Endothelial cell of umbilical vein (primary cell): ENCODE measurements at regions not wholly inside any gene's neighbourhood (a gene's known extent, or its start where the extent isn't known, plus 50 kb on each side); places are given as distances from the start of the nearest gene placed in this dataset.

ENCODE experiments used
- CTCF ChIP-seq, 2 donors: IDR thresholded peaks; 1 replicate in 1 of 2; 2 replicates in 1 of 2; pipeline ENCODE4 v1.5.1; 2011; ENCODE audit warnings: low read length in 2 of 2, mild to moderate bottlenecking in 2 of 2, moderate library complexity in 2 of 2, control low read depth in 1 of 2, inconsistent platforms in 1 of 2, low read depth in 1 of 2; ENCODE audit not compliant: insufficient read depth in 1 of 2; ENCODE audit errors: extremely low read depth in 1 of 2
- FOS ChIP-seq: IDR thresholded peaks from 2 replicates; pipeline ENCODE4 v1.6.1; 2011; ENCODE audit warnings: mild to moderate bottlenecking, low read length, moderate library complexity, borderline replicate concordance; ENCODE audit not compliant: insufficient read depth
- MYC ChIP-seq: IDR thresholded peaks from one replicate; pipeline ENCODE4 v1.6.1; 2011; ENCODE audit warnings: mild to moderate bottlenecking, low read depth, low read length
- POLR2AphosphoS5 ChIP-seq: IDR thresholded peaks from 2 replicates; pipeline ENCODE4 v1.6.1; 2012; ENCODE audit warnings: low read depth, mild to moderate bottlenecking, control low read depth, low read length, moderate library complexity; ENCODE audit not compliant: insufficient read depth

GRCh38 chr1:184152434-184152898, 100.9 kb downstream of the TSEN15 start:
- no peak for TF ChIP-seq CTCF (IDR thresholded peaks at IDR 0.05; ENCODE audit: extremely low read depth in 1 of 2, insufficient read depth in 1 of 2, low read depth in 1 of 2, low read length in 2 of 2)
- TF ChIP-seq MYC, result no peak
- peak; percentile 86 for TF ChIP-seq FOS
- TF ChIP-seq POLR2AphosphoS5, result peak; percentile 67
